CD4-positive, alpha-beta T cell (primary cell): ENCODE measurements at regions not wholly inside any gene's neighbourhood (a gene's known extent, or its start where the extent isn't known, plus 50 kb on each side); places are given as distances from the start of the nearest gene placed in this dataset.

Source experiments
- ATAC-seq: fragments of 200-7000 bp; cut with Tn5 transposase; one replicate; pipeline ENCODE4 v1.10.0; 2022; ENCODE audit warnings: mild to moderate bottlenecking; ENCODE audit not compliant: poor library complexity
- CTCF ChIA-PET: fragments of 350-600 bp; sonication (Branson Sonifier 250); formaldehyde crosslinking; loops from one replicate; lab custom pipeline; 2021; ENCODE audit warnings: antibody characterized with exemption, inconsistent platforms; lab: Charles Lee
- POLR2A ChIA-PET: fragments of 350-600 bp; sonication (Branson Sonifier 250); formaldehyde crosslinking; loops from one replicate; lab custom pipeline; 2021; ENCODE audit warnings: antibody characterized with exemption, inconsistent platforms; lab: Charles Lee
- DNase-seq, 14 experiments: peaks; one replicate each; pipeline ENCODE4 v3.0.0-alpha.2; 2013 to 2020; ENCODE audit warnings: mixed read lengths in 2 of 14
- H3K27ac ChIP-seq, 2 donors: one replicate each; pipeline versions ENCODE4 v1.5.1 to v1.7.0; 2013; ENCODE audit warnings: low read length in 2 of 2, low read depth in 1 of 2, mild to moderate bottlenecking in 1 of 2
- H3K27me3 ChIP-seq, 2 experiments: 1 replicate in 1 of 2; 2 replicates in 1 of 2; pipeline versions ENCODE4 v1.6.1 to v1.7.0; 2013; ENCODE audit warnings: low read length in 2 of 2, control low read depth in 1 of 2, mild to moderate bottlenecking in 1 of 2, moderate library complexity in 1 of 2; ENCODE audit not compliant: insufficient read depth in 2 of 2, control insufficient read depth in 1 of 2
- H3K36me3 ChIP-seq: one replicate; pipeline ENCODE4 v1.6.1; 2013; ENCODE audit warnings: low read length, control low read depth; ENCODE audit not compliant: insufficient read depth
- H3K4me1 ChIP-seq: one replicate; pipeline ENCODE4 v1.6.1; 2013; ENCODE audit warnings: low read length, control low read depth; ENCODE audit not compliant: insufficient read depth
- H3K4me3 ChIP-seq: one replicate; pipeline ENCODE4 v1.5.1; 2013; ENCODE audit warnings: mild to moderate bottlenecking, low read length, moderate library complexity
- H3K9me3 ChIP-seq, 2 experiments: 1 replicate in 1 of 2; 2 replicates in 1 of 2; pipeline versions ENCODE4 v1.6.1 to v1.7.0; 2013; ENCODE audit warnings: low read length in 2 of 2, mild to moderate bottlenecking in 2 of 2, control low read depth in 1 of 2, moderate library complexity in 1 of 2; ENCODE audit not compliant: control insufficient read depth in 1 of 2, insufficient read depth in 1 of 2
- H3K27ac Mint-ChIP-seq: one replicate; pipeline ENCODE4 v1.8.0; 2020; ENCODE audit warnings: mixed read lengths
- H3K27me3 Mint-ChIP-seq: one replicate; pipeline ENCODE4 v1.8.0; 2021; ENCODE audit warnings: mixed read lengths
- H3K36me3 Mint-ChIP-seq: one replicate; pipeline ENCODE4 v1.8.0; 2021; ENCODE audit warnings: low read depth, mixed read lengths
- H3K4me1 Mint-ChIP-seq: one replicate; pipeline ENCODE4 v1.8.0; 2021; ENCODE audit warnings: low read depth, mixed read lengths
- H3K4me3 Mint-ChIP-seq: one replicate; pipeline ENCODE4 v1.8.0; 2020; ENCODE audit warnings: mild to moderate bottlenecking, mixed read lengths
- H3K9me3 Mint-ChIP-seq: one replicate; pipeline ENCODE4 v1.8.0; 2020; ENCODE audit warnings: mixed read lengths
- intact Hi-C, 2 experiments: fragments of 100-400 bp; cut with DNase I in 1 of 2; cut with micrococcal nuclease in 1 of 2; formaldehyde crosslinking; loops; one replicate each; pipeline versions ENCODE4 v1.15.1 to v1.9.0; 2023 to 2025; cut with DNase I, micrococcal nuclease
- TF ChIP-seq, protein P1 (sequence below): fragments of 200-600 bp; IDR thresholded peaks from one replicate; pipeline ENCODE4 v1.8.0; 2022; ENCODE audit warnings: antibody characterized with exemption, mild to moderate bottlenecking

DNA sequence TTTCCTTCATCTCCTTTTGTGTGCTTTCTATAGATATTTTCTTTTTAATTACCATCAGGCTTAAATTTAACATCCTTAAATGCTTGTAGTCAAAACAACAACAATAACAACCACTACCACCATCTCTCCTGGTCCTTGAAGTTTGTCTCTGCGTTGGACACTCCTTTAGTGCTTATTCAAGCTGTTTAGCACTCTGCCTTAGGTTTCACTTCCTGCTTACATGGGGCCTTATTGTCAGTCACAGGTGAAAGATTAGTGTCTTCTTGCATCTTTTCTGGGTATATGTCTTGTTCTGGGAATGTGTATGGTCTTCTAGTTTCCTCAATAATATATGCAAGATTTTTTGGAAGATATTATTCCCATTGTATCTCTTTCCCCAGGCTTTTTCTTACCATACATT, 240.1 kb upstream of the NXPH2 start:
- ChIA-PET POLR2A (no interaction called here), CTCF (no interaction called here)
- Mint-ChIP-seq H3K9me3 (peaks cover 19% of the 10 kb centered on the region), H3K4me1 (no peaks in the 10 kb centered on the region), H3K27ac (no peak overlapping the region), H3K4me3 (no peak overlapping the region), H3K36me3 (no peaks in the 10 kb centered on the region), H3K27me3 (no peaks in the 10 kb centered on the region)
- no peaks in the 10 kb centered on the region for H3K27me3 ChIP-seq
- DNase-seq = no peak
- ATAC-seq = no peak
- no peaks in the 10 kb centered on the region for H3K4me1 ChIP-seq
- intact Hi-C loops = no loop called here
- TF ChIP-seq, protein P1, sequence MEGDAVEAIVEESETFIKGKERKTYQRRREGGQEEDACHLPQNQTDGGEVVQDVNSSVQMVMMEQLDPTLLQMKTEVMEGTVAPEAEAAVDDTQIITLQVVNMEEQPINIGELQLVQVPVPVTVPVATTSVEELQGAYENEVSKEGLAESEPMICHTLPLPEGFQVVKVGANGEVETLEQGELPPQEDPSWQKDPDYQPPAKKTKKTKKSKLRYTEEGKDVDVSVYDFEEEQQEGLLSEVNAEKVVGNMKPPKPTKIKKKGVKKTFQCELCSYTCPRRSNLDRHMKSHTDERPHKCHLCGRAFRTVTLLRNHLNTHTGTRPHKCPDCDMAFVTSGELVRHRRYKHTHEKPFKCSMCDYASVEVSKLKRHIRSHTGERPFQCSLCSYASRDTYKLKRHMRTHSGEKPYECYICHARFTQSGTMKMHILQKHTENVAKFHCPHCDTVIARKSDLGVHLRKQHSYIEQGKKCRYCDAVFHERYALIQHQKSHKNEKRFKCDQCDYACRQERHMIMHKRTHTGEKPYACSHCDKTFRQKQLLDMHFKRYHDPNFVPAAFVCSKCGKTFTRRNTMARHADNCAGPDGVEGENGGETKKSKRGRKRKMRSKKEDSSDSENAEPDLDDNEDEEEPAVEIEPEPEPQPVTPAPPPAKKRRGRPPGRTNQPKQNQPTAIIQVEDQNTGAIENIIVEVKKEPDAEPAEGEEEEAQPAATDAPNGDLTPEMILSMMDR = no peak
- no peak overlapping the region for H3K4me3 ChIP-seq
- H3K9me3 ChIP-seq = peaks cover 5 to 12% of the 10 kb centered on the region in 2 experiments
- H3K27ac ChIP-seq = no peak overlapping the region
- H3K36me3 ChIP-seq = no peaks in the 10 kb centered on the region

DNA sequence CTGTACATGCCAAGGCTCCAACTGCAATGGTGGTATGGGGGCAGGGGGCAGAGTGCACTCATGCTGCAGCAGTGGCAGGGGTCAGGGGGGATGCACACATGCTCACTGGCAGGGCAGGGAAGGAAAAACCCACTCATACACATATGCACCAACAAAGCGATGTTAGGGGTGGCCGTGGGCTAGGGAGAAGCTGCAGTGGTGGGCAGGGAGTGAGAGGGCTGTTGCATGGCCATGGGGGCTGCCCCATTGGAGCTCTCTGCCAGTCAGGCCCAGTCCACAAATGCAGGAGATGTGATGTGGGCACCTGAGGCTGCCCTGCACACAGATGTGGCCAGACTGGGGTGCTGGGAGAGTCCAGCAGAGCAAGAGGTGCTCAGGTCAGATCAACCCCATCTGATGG, 238.1 kb upstream of the NXPH2 start:
- Histone ChIP-seq H3K36me3 (no peaks in the 10 kb centered on the region), H3K9me3 (peaks cover 0 to 12% of the 10 kb centered on the region in 2 experiments)
- POLR2A ChIA-PET = no interaction called here

DNA sequence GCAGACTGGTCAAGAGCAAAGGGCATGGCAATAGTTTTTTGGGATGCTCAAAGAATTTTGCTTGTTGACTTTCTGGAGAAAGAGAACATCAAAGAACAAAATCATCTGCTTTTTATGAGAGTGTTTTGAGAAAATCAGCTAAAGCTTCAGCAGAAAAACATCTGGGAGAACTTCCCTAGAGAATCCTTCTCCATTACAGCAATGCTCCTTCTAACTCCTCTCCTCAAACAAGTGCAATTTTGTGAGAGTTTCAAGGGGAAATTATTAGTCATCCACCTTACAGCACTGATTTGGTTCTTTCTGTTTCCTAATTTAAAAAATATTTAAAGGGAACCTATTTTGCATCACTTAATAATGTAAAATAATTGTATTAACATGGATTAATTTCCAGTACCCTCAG, 226.9 kb upstream of the NXPH2 start:
- intact Hi-C loops = no loop called here
- no peak for DNase-seq
- Mint-ChIP-seq H3K27me3 (no peaks in the 10 kb centered on the region), H3K4me3 (no peak overlapping the region), H3K27ac (no peak overlapping the region), H3K36me3 (no peaks in the 10 kb centered on the region), H3K4me1 (no peaks in the 10 kb centered on the region), H3K9me3 (peaks cover 13% of the 10 kb centered on the region)
- ChIA-PET CTCF (no interaction called here), POLR2A (no interaction called here)
- no peak overlapping the region for H3K4me3 ChIP-seq
- no peaks in the 10 kb centered on the region for H3K36me3 ChIP-seq
- H3K4me1 ChIP-seq = no peaks in the 10 kb centered on the region
- TF ChIP-seq, protein P1 = no peak
- ATAC-seq = no peak
- H3K9me3 ChIP-seq = no peaks in the 10 kb centered on the region
- H3K27me3 ChIP-seq = no peaks in the 10 kb centered on the region
- no peak overlapping the region for H3K27ac ChIP-seq

More for the DNA sequence above, 238.1 kb upstream of the NXPH2 start:
- Histone ChIP-seq H3K27me3 (no peaks in the 10 kb centered on the region), H3K27ac (no peak overlapping the region), H3K4me1 (no peaks in the 10 kb centered on the region), H3K4me3 (no peak overlapping the region)
- intact Hi-C loops = no loop called here
- CTCF ChIA-PET = no interaction called here
- no peaks in the 10 kb centered on the region for H3K4me1 Mint-ChIP-seq
- peaks cover 23% of the 10 kb centered on the region for H3K9me3 Mint-ChIP-seq
- no peaks in the 10 kb centered on the region for H3K27me3 Mint-ChIP-seq
- no peaks in the 10 kb centered on the region for H3K36me3 Mint-ChIP-seq
- no peak overlapping the region for H3K27ac Mint-ChIP-seq
- TF ChIP-seq, protein P1 = no peak
- no peak for DNase-seq
- no peak for ATAC-seq
- H3K4me3 Mint-ChIP-seq = no peak overlapping the region
